NCI-H2107 (cell line): ENCODE measurements at regions not wholly inside any gene's neighbourhood (a gene's known extent, or its start where the extent isn't known, plus 50 kb on each side); places are given as distances from the start of the nearest gene placed in this dataset.
"Not testable (repeated sequence)": the region's sequence is repeated elsewhere in the genome, so short reads cannot be mapped to it uniquely, and the experiment has no call there.

Source experiments
- DNase-seq: peaks from one replicate; lab custom pipeline; 2025; lab: John Stamatoyannopoulos, UW

GRCh38 chr10:62996925-62997324, 136.2 kb upstream of the NRBF2 start:
- DNase-seq, result no peak

- DNase-seq, result no peak
Measured at GRCh38 chr10:62996516-62996915, 136.6 kb upstream of the NRBF2 start.

- no peak for DNase-seq
Measured at GRCh38 chr10:62993121-62993520, 140.0 kb upstream of the NRBF2 start.

GRCh38 chr10:62992145-62992721, 140.9 kb upstream of the NRBF2 start:
- no peak for DNase-seq

GRCh38 chr10:62990126-62990525, 143.0 kb upstream of the NRBF2 start:
- no peak for DNase-seq

- DNase-seq, result no peak
Measured at GRCh38 chr10:62985807-62986600, 147.1 kb upstream of the NRBF2 start.

- DNase-seq, result no peak
Measured at GRCh38 chr10:62981096-62981495, 152.0 kb upstream of the NRBF2 start.

- no peak for DNase-seq
Measured at GRCh38 chr10:62980687-62981086, 152.4 kb upstream of the NRBF2 start.

- no peak for DNase-seq
Measured at GRCh38 chr10:62979921-62980320, 153.2 kb upstream of the NRBF2 start.

- DNase-seq, result no peak
Measured at GRCh38 chr10:62978482-62978881, 154.6 kb upstream of the NRBF2 start.

- not testable (repeated sequence) for DNase-seq
Measured at GRCh38 chr10:62974795-62975194, 158.3 kb upstream of the NRBF2 start.

GRCh38 chr10:62972103-62972502, 155.9 kb upstream of the EGR2 start:
- no peak for DNase-seq

- DNase-seq, result no peak
Measured at GRCh38 chr10:62964026-62964425, 147.9 kb upstream of the EGR2 start.

GRCh38 chr10:62961951-62962523, 145.9 kb upstream of the EGR2 start:
- no peak for DNase-seq

GRCh38 chr10:62960416-62960815, 144.2 kb upstream of the EGR2 start:
- DNase-seq, result no peak

- DNase-seq, result no peak
Measured at GRCh38 chr10:62959553-62959952, 143.4 kb upstream of the EGR2 start.

- DNase-seq, result no peak
Measured at GRCh38 chr10:62958980-62959379, 142.8 kb upstream of the EGR2 start.

- DNase-seq, result no peak
Measured at GRCh38 chr10:62946278-62946677, 130.1 kb upstream of the EGR2 start.

- no peak for DNase-seq
Measured at GRCh38 chr10:62939698-62940097, 123.5 kb upstream of the EGR2 start.

- no peak for DNase-seq
Measured at GRCh38 chr10:62938672-62939071, 122.5 kb upstream of the EGR2 start.

GRCh38 chr10:62937674-62938073, 121.5 kb upstream of the EGR2 start:
- no peak for DNase-seq

GRCh38 chr10:62935022-62935421, 118.9 kb upstream of the EGR2 start:
- no peak for DNase-seq

GRCh38 chr10:62934258-62934657, 118.1 kb upstream of the EGR2 start:
- DNase-seq, result no peak
